GM21825 (cell line): ENCODE measurements at regions not wholly inside any gene's neighbourhood (a gene's known extent, or its start where the extent isn't known, plus 50 kb on each side); places are given as distances from the start of the nearest gene placed in this dataset.

Experiments
- ATAC-seq: cut with Tn5 transposase; IDR thresholded peaks from one replicate; pipeline ENCODE4 v1.9.1; 2021; ENCODE audit warnings: mild to moderate bottlenecking, moderate library complexity; ENCODE audit not compliant: unreplicated experiment

GRCh38 chr20:24277196-24277595 is 192.2 kb upstream of the SYNDIG1 start:
- no peak for ATAC-seq

- ATAC-seq = no peak
Observed at GRCh38 chr20:24275946-24276705, 193.3 kb upstream of the SYNDIG1 start.

GRCh38 chr20:24273251-24273650 is 196.2 kb upstream of the SYNDIG1 start:
- no peak for ATAC-seq

- no peak for ATAC-seq
Observed at GRCh38 chr20:24261351-24261750, 208.1 kb upstream of the SYNDIG1 start.

- no peak for ATAC-seq
Observed at GRCh38 chr20:24257171-24257570, 212.3 kb upstream of the SYNDIG1 start.

- no peak for ATAC-seq
Observed at GRCh38 chr20:24256307-24256706, 213.1 kb upstream of the SYNDIG1 start.

- no peak for ATAC-seq
Observed at GRCh38 chr20:24254480-24254879, 214.9 kb upstream of the SYNDIG1 start.

GRCh38 chr20:24253321-24253720 is 216.1 kb upstream of the SYNDIG1 start:
- no peak for ATAC-seq

GRCh38 chr20:24245094-24245493 is 224.3 kb upstream of the SYNDIG1 start:
- no peak for ATAC-seq

- no peak for ATAC-seq
Observed at GRCh38 chr20:24242763-24243162, 226.7 kb upstream of the SYNDIG1 start.

GRCh38 chr20:24241466-24241865 is 228.0 kb upstream of the SYNDIG1 start:
- ATAC-seq = no peak

GRCh38 chr20:24236963-24237362 is 232.5 kb upstream of the SYNDIG1 start:
- no peak for ATAC-seq

- ATAC-seq = no peak
Observed at GRCh38 chr20:24236201-24236600, 233.2 kb upstream of the SYNDIG1 start.

- ATAC-seq = no peak
Observed at GRCh38 chr20:24235296-24236175, 233.9 kb upstream of the SYNDIG1 start.

- no peak for ATAC-seq
Observed at GRCh38 chr20:24227600-24227999, 239.0 kb upstream of the GGTLC1 start.

- no peak for ATAC-seq
Observed at GRCh38 chr20:24212494-24212893, 223.9 kb upstream of the GGTLC1 start.

GRCh38 chr20:24211972-24212371 is 223.4 kb upstream of the GGTLC1 start:
- ATAC-seq = no peak

- no peak for ATAC-seq
Observed at GRCh38 chr20:24210356-24210755, 221.8 kb upstream of the GGTLC1 start.

- no peak for ATAC-seq
Observed at GRCh38 chr20:24208652-24209051, 220.1 kb upstream of the GGTLC1 start.

GRCh38 chr20:24207803-24208300 is 219.3 kb upstream of the GGTLC1 start:
- no peak for ATAC-seq

GRCh38 chr20:24206995-24207394 is 218.4 kb upstream of the GGTLC1 start:
- no peak for ATAC-seq
